Sciatic nerve (tissue), 2 donors: ENCODE measurements at regions not wholly inside any gene's neighbourhood (a gene's known extent, or its start where the extent isn't known, plus 50 kb on each side); places are given as distances from the start of the nearest gene placed in this dataset.

Source experiments
- ATAC-seq: fragments of 200-7000 bp; cut with Tn5 transposase; one replicate; pipeline ENCODE4 v1.9.1; 2020; ENCODE audit warnings: mild to moderate bottlenecking, moderate library complexity
- DNase-seq: peaks from one replicate; pipeline ENCODE4 v3.0.0-alpha.2; 2020; ENCODE audit warnings: low spot score
- intact Hi-C: fragments of 100-400 bp; cut with DNase I; formaldehyde crosslinking; loops from one replicate; pipeline ENCODE4 v1.14.2; 2022
- donor health status: DM: no; HTN: no; CAD: no.
- donor health status: DM: no; HTN: no; CAD: no.

DNA sequence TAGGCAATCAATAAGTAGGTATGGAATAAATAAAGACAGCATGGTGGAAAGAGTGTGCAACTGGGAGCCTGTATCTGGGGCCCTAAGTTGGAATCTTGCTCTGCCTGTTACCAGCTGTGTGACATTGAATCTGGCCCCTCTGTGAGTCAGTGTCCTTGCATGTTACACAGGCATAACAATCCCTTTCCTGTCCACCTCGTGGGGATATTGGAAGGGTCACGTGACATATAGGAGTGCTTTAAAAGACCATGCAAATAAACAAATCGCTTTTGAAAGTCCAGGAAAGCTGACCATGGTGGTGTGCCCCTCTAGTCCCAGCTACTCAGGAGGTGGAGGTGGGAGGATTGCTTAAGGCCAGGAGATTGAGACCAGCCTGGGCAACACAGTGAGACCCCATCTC lies 51.1 kb upstream of the VRK1 start:
- ATAC-seq (no peak), DNase-seq (no peak)
- intact Hi-C loops, result no loop called here

- DNase-seq, result no peak
- intact Hi-C loops, result no loop called here
These were observed 50.2 kb upstream of the VRK1 start for GRCh38 chr14:96747006-96747405.

More at GRCh38 chr14:96747006-96747405, 50.2 kb upstream of the VRK1 start:
- no peak for ATAC-seq
